COLO668 (cell line): ENCODE measurements at regions not wholly inside any gene's neighbourhood (a gene's known extent, or its start where the extent isn't known, plus 50 kb on each side); places are given as distances from the start of the nearest gene placed in this dataset.

Experiments
- DNase-seq: peaks from one replicate; lab custom pipeline; 2025; ENCODE audit not compliant: unreplicated experiment; lab: John Stamatoyannopoulos, UW

GRCh38 chr15:31852933-31853799 lies 177.1 kb upstream of the CHRNA7 start:
- DNase-seq: no peak

- DNase-seq: no peak
These were observed 173.7 kb upstream of the CHRNA7 start for GRCh38 chr15:31856581-31856980.

DNA sequence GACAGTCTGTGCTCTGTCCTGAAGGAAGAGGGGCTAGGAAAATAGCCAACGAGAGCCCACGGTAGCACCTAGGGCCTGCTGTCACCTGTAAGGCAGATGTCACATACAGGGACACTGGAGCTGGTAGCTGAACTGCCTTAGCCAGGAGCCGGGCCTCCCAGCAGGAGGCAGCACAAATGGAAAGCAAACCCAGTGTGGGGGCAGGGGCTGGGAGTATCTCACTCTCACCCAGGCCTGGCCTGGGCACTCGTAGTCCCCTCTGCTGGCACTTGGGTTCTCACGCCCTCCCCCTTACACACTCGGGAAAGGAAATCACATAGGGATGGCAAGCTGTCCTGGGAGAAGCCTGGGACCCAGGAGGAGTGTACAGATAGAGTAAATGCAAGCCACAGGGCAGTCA lies 173.1 kb upstream of the CHRNA7 start:
- DNase-seq: no peak

DNA sequence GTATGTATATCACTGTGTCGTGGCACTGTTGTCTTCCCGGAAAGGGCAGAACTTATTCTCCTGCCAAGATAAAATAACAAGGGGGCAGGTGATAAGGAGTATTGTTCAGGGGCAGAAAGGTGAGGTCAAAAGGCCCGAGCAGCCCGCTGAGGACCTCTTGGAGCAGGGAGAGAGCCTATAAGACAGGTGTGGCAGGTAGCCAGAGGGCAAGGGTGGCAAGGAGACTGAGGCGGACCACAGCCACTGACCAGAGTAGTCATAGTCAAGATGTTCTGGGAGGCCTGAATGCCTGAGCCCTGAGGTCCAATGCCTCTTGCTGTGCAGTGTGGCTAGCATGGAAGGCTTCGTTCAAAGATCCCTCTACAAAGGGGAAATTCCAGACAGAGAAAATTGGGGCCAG lies 172.3 kb upstream of the CHRNA7 start:
- no peak for DNase-seq

DNA sequence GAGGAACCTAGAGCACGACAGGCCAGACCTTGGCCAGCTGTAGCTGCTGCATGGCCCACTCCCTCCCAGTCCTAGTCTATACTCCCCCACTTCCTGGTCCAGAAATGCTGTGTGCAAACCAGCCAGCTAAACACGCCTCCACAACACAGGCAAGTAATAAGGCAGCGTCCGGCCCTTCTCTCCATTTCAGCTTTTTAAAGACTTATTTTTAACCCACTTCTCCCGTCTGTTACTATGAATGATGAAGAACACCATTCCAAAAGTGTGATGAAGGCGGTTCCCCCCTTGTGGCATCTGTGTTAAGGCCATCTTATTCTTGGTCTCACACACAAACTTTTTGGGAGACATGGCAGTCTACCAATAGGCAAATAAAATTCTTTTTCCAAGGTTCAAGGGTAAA lies 164.1 kb upstream of the CHRNA7 start:
- DNase-seq: no peak

DNA sequence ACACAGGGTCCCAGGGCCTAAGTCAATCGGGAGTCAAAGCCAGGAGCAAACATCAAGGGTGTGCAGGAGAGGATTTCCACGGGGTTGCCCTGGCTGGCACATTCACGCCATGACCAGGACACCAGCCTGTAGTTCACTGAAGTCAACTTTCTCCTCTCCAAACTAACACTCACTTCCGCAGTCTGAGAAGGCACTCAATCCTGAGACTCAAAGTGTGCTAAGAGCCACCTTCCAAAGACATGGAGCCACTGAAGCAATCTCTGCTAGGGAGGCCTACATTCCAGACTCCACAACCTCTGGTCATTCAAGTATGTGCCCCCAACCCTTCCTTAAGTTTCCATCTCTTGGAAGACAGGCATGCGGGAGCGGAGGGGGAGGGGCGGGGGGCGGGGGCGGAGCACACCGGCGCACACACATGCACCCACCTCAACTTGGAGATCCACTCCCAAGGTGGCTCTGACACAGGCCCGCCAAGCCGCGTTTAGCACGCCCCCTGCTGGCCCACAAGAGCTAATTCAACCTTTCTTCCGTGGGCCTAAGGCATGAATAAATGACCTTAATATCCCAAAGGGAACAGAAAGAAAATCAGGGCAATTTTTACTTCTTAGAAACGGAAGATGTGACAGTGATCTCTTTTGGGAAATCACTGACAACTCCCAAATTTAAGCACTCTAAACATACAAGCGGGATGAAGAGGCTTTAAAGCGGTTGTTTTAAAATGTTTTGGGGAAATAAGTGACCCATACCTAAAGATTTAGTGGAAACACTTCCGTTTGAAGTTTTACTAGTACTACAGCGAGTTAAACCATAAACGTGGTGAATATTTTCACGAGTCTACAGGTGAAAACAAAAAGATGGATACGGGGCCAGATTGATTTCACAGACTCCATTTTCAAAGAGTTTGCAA lies 162.5 kb upstream of the CHRNA7 start:
- DNase-seq: peak; percentile 65

GRCh38 chr15:31869686-31870307 lies 160.5 kb upstream of the CHRNA7 start:
- DNase-seq: no peak

GRCh38 chr15:31870328-31871165 lies 159.8 kb upstream of the CHRNA7 start, which contains the start of gene OTUD7A:
TSS of gene OTUD7A (minus strand) at chr15:31870673.
- peak; percentile 95 for DNase-seq

- no peak for DNase-seq
These were observed 159.0 kb upstream of the CHRNA7 start for GRCh38 chr15:31871166-31871886.

DNA sequence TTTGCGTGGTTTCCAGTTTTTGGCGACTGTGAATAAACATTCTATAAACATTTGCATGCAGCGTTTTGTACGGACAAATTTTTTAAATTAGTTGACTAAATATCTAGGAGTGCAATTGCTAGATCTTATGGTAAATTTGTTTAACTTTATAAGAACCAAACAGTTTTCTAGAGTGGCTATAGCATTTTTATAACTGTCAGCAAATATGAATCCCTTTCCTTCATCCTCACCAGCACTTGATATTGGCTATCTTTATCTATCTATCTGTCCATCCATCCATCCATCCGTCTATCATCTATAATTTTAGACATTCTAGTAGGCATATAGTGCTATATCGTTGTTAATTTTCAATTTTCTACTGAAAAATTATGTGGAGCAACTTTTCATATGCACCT lies 158.4 kb upstream of the CHRNA7 start:
- no peak for DNase-seq

GRCh38 chr15:31887246-31887645 lies 143.1 kb upstream of the CHRNA7 start:
- no peak for DNase-seq

- DNase-seq: no peak
These were observed 137.8 kb upstream of the CHRNA7 start for GRCh38 chr15:31892513-31892912.

GRCh38 chr15:31893780-31894179 lies 136.5 kb upstream of the CHRNA7 start:
- no peak for DNase-seq

DNA sequence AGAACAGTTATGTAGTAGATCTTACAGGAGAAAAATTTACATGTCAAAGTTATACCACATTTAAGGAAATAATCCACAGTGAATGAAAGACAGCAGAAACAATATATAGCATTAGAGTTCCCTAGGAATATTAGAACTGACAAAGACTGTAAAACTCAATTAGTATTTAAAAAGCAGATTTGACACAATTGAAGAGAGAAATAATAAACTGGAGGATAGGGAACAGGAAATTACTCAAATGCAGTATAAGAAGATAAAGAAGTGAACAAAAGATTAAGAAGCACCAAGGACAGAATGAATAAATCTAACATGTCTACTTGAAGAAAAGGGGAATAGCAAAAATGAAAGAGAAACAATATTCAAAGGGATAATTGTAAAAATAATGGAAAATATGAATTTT lies 132.6 kb upstream of the CHRNA7 start:
- DNase-seq: no peak

- DNase-seq: no peak
These were observed 128.8 kb upstream of the CHRNA7 start for GRCh38 chr15:31901501-31901900.

DNA sequence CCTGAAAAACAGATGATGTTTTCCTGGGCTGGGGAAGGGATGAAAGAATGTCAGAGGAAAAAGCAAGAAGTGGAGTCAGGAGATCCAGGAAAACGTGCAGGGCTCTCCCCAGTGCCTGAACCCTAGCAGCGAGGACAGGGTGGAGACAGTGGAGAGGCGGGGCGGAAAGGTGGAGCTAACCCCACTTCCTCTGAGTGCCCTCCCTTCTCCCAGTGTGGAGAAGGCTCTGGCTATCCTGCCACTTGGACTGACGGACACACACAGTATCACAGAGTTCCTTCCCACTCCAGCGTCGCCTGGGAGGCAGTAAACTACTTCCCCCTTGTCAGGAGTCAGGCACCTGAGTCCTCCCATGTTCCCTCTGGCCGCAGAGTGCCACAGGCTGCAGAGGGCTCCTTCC lies 125.3 kb upstream of the CHRNA7 start:
- no peak for DNase-seq

DNA sequence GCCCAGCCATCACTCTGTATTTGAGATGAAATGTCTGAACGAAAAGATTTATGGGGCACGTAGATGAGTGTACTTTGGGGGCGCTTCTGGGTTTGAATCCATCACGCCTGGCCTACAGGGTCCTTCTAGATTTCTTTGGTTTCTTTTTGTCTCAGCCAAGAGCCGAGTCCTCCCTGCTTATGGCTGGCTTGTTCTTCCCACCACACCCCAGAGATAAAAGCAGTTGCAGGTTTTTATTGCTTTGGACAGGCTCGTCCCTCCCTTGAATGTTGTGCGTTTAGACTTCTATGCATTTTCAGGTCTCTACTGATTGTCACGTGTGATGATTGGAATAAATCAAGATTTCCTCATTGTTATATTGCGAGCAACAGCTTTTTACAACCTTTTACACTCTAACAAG lies 104.8 kb upstream of the CHRNA7 start:
- DNase-seq: no peak

GRCh38 chr15:31930967-31931366 lies 99.3 kb upstream of the CHRNA7 start:
- DNase-seq: no peak

GRCh38 chr15:31932576-31932975 lies 97.7 kb upstream of the CHRNA7 start:
- DNase-seq: no peak

GRCh38 chr15:31934821-31935220 lies 95.5 kb upstream of the CHRNA7 start:
- no peak for DNase-seq
